H1 (cell line): ENCODE measurements at regions not wholly inside any gene's neighbourhood (a gene's known extent, or its start where the extent isn't known, plus 50 kb on each side); places are given as distances from the start of the nearest gene placed in this dataset.

ENCODE experiments used
- CTCF ChIA-PET: fragments of 300-600 bp; sonication (Branson Sonifier 250); formaldehyde crosslinking; loops from one replicate; lab custom pipeline; 2021; ENCODE audit not compliant: partially characterized antibody; lab: Charles Lee
- POLR2A ChIA-PET: fragments of 300-600 bp; sonication (Branson Sonifier 250); formaldehyde crosslinking; loops from one replicate; lab custom pipeline; 2021; ENCODE audit warnings: inconsistent platforms; ENCODE audit not compliant: partially characterized antibody; lab: Charles Lee
- DNase-seq, 2 experiments: peaks; one replicate each; pipeline versions ENCODE4 v3.0.0 to v3.0.0-alpha.2; 2010 to 2022; ENCODE audit warnings: low spot score in 2 of 2, low read depth in 1 of 2, mixed read lengths in 1 of 2
- FAIRE-seq: peaks from 2 replicates; lab custom pipeline; 2011; peaks lifted over from hg19 to GRCh38; lab: Jason Lieb, UNC
- H2AFZ ChIP-seq: 2 replicates; pipeline ENCODE4 v1.8.1; 2012; ENCODE audit warnings: low read length, inconsistent platforms
- H2AK5ac ChIP-seq: 2 replicates; pipeline ENCODE4 v1.6.1; 2013; ENCODE audit warnings: low read depth, low read length
- H2BK120ac ChIP-seq: replicated peaks from 2 replicates; pipeline ENCODE3; 2013; ENCODE audit warnings: low read depth, low read length, inconsistent platforms
- H2BK12ac ChIP-seq: 2 replicates; pipeline ENCODE4 v1.6.1; 2013; ENCODE audit warnings: low read depth, low read length
- H2BK15ac ChIP-seq: 2 replicates; pipeline ENCODE4 v1.6.1; 2013; ENCODE audit warnings: low read length
- H2BK20ac ChIP-seq: 2 replicates; pipeline ENCODE4 v1.6.1; 2013; ENCODE audit warnings: low read length
- H2BK5ac ChIP-seq: 2 replicates; pipeline ENCODE4 v1.6.1; 2013; ENCODE audit warnings: low read depth, low read length
- H3K14ac ChIP-seq: 2 replicates; pipeline ENCODE4 v1.6.1; 2013; ENCODE audit warnings: inconsistent platforms; ENCODE audit not compliant: insufficient read length
- H3K18ac ChIP-seq: 2 replicates; pipeline ENCODE4 v1.6.1; 2013; ENCODE audit warnings: low read length; ENCODE audit errors: extremely low read depth
- H3K23ac ChIP-seq: 2 replicates; pipeline ENCODE4 v1.6.1; 2013; ENCODE audit warnings: inconsistent platforms; ENCODE audit not compliant: insufficient read length
- H3K23me2 ChIP-seq: 2 replicates; pipeline ENCODE4 v1.6.1; 2013; ENCODE audit warnings: low read depth, low read length
- H3K27ac ChIP-seq: 2 replicates; pipeline ENCODE4 v1.6.1; 2011; ENCODE audit warnings: low read depth, low read length, inconsistent platforms
- H3K27me3 ChIP-seq, 4 experiments: replicated peaks in 1 of 4; 1 replicate in 1 of 4; 2 replicates in 3 of 4; pipeline versions ENCODE4 v1.6.1 to v1.8.1; 2011 to 2013; ENCODE audit warnings: low read length in 3 of 4, mild to moderate bottlenecking in 3 of 4, inconsistent platforms in 2 of 4, mixed read lengths in 2 of 4, moderate library complexity in 1 of 4; ENCODE audit not compliant: control insufficient read depth in 3 of 4, insufficient read depth in 3 of 4; ENCODE audit errors: extremely low read depth in 1 of 4
- H3K36me3 ChIP-seq, 4 experiments: 2 replicates each; pipeline versions ENCODE4 v1.6.1 to v1.8.1; 2011 to 2013; ENCODE audit warnings: mild to moderate bottlenecking in 4 of 4, low read length in 3 of 4, moderate library complexity in 2 of 4, control low read depth in 1 of 4, inconsistent platforms in 1 of 4; ENCODE audit not compliant: insufficient read depth in 4 of 4, control insufficient read depth in 2 of 4
- H3K4ac ChIP-seq: replicated peaks from 2 replicates; pipeline ENCODE3; 2013; ENCODE audit warnings: low read length, low read depth, mixed read lengths, inconsistent platforms; ENCODE audit not compliant: insufficient read length
- H3K4me1 ChIP-seq, 4 experiments: replicated peaks in 1 of 4; 1 replicate in 1 of 4; 2 replicates in 3 of 4; pipeline versions ENCODE4 v1.6.1 to v1.8.1; 2011 to 2013; ENCODE audit warnings: low read length in 3 of 4, inconsistent platforms in 2 of 4, mixed read lengths in 1 of 4; ENCODE audit not compliant: insufficient read depth in 4 of 4, control insufficient read depth in 3 of 4
- H3K4me2 ChIP-seq, 2 experiments: 2 replicates each; pipeline versions ENCODE4 v1.6.1 to v1.8.1; 2011 to 2013; ENCODE audit warnings: low read depth in 2 of 2, low read length in 2 of 2, control low read depth in 1 of 2, inconsistent platforms in 1 of 2, mild to moderate bottlenecking in 1 of 2; ENCODE audit not compliant: insufficient read depth in 1 of 2
- H3K4me3 ChIP-seq, 4 experiments: fragments of 200-600, 300-600 bp in 1 of 4; sonication (generic), shearing (Covaris generic), sonication (Bioruptor Twin) in 1 of 4; 2 replicates each; pipeline versions ENCODE4 v1.5.1 to v1.8.1; 2011 to 2016; ENCODE audit warnings: low read length in 4 of 4, low read depth in 3 of 4, control low read depth in 2 of 4, inconsistent platforms in 2 of 4, mild to moderate bottlenecking in 2 of 4, mixed read lengths in 1 of 4, moderate library complexity in 1 of 4; ENCODE audit not compliant: insufficient read depth in 2 of 4; ENCODE audit errors: extremely low read depth in 1 of 4
- H3K56ac ChIP-seq: replicated peaks from 2 replicates; pipeline ENCODE3; 2013; ENCODE audit warnings: low read depth, mild to moderate bottlenecking, mixed read lengths, low read length, inconsistent platforms; ENCODE audit not compliant: insufficient read length
- H3K79me1 ChIP-seq: 2 replicates; pipeline ENCODE4 v1.6.1; 2013; ENCODE audit warnings: low read depth, low read length, control low read depth
- H3K79me2 ChIP-seq, 2 experiments: 2 replicates each; pipeline versions ENCODE4 v1.6.1 to v1.8.1; 2012 to 2013; ENCODE audit warnings: low read length in 2 of 2, mild to moderate bottlenecking in 2 of 2, inconsistent platforms in 1 of 2; ENCODE audit not compliant: insufficient read depth in 2 of 2, control insufficient read depth in 1 of 2
- H3K9ac ChIP-seq, 4 experiments: replicated peaks in 1 of 4; 1 replicate in 1 of 4; 2 replicates in 3 of 4; pipeline versions ENCODE4 v1.6.1 to v1.8.1; 2011 to 2013; ENCODE audit warnings: low read depth in 3 of 4, low read length in 3 of 4, control low read depth in 2 of 4, mild to moderate bottlenecking in 2 of 4, moderate library complexity in 2 of 4, inconsistent platforms in 1 of 4; ENCODE audit errors: extremely low read depth in 1 of 4
- H3K9me3 ChIP-seq, 2 experiments: 2 replicates each; pipeline versions ENCODE4 v1.6.1 to v1.8.1; 2012 to 2013; ENCODE audit warnings: mild to moderate bottlenecking in 2 of 2, moderate library complexity in 2 of 2, control low read depth in 1 of 2, inconsistent platforms in 1 of 2, low read depth in 1 of 2, low read length in 1 of 2, mixed read lengths in 1 of 2; ENCODE audit not compliant: insufficient read depth in 2 of 2
- H4K20me1 ChIP-seq, 2 experiments: replicated peaks in 1 of 2; 2 replicates each; pipeline versions ENCODE3 to v1.8.1; 2011 to 2013; ENCODE audit warnings: inconsistent platforms in 2 of 2, low read length in 2 of 2, mild to moderate bottlenecking in 1 of 2; ENCODE audit not compliant: insufficient read depth in 2 of 2, control insufficient read depth in 1 of 2
- H4K5ac ChIP-seq: 2 replicates; pipeline ENCODE4 v1.6.1; 2013; ENCODE audit warnings: low read length, low read depth, mixed read lengths, inconsistent platforms; ENCODE audit not compliant: insufficient read length
- H4K8ac ChIP-seq: 2 replicates; pipeline ENCODE4 v1.8.0; 2013; ENCODE audit warnings: mild to moderate bottlenecking, moderate library complexity, low read length, inconsistent platforms; ENCODE audit not compliant: insufficient read depth; ENCODE audit errors: extremely low read depth
- H4K91ac ChIP-seq: replicated peaks from 2 replicates; pipeline ENCODE3; 2013; ENCODE audit warnings: low read length, mixed read lengths, inconsistent platforms; ENCODE audit not compliant: insufficient read length
- ASH2L ChIP-seq: fragments of 200-600, 300-600 bp; sonication (generic); IDR thresholded peaks from one replicate; pipeline ENCODE4 v1.7.1; 2017; ENCODE audit warnings: low read length
- ATF3 ChIP-seq: IDR thresholded peaks from 2 replicates; pipeline ENCODE4 v1.6.1; 2011; ENCODE audit warnings: low read depth, mild to moderate bottlenecking, low read length; ENCODE audit not compliant: insufficient read depth
- CTBP2 ChIP-seq: IDR thresholded peaks from 2 replicates; pipeline ENCODE4 v1.7.0; 2011; ENCODE audit warnings: borderline replicate concordance, mild to moderate bottlenecking, moderate library complexity, mixed read lengths, low read length; ENCODE audit not compliant: insufficient read depth, insufficient read length
- CTCF ChIP-seq, 3 experiments: IDR thresholded peaks; 1 replicate in 2 of 3; 2 replicates in 1 of 3; pipeline versions ENCODE4 v1.5.1 to v1.6.1; 2011; ENCODE audit warnings: low read length in 3 of 3, mild to moderate bottlenecking in 3 of 3, inconsistent platforms in 2 of 3, low read depth in 1 of 3, moderate library complexity in 1 of 3; ENCODE audit not compliant: insufficient read depth in 1 of 3; ENCODE audit errors: control extremely low read depth in 1 of 3
- HDAC2 ChIP-seq, 2 experiments: fragments of 300-600 bp in 1 of 2; sonication (generic) in 1 of 2; IDR thresholded peaks; 2 replicates each; pipeline ENCODE4 v1.6.1; 2011 to 2012; ENCODE audit warnings: low read depth in 2 of 2, low read length in 2 of 2, mild to moderate bottlenecking in 2 of 2, moderate library complexity in 2 of 2, borderline replicate concordance in 1 of 2, inconsistent platforms in 1 of 2
- HDAC6 ChIP-seq: IDR thresholded peaks from one replicate; pipeline ENCODE4 v1.7.1; 2012; ENCODE audit warnings: low read depth, mild to moderate bottlenecking, inconsistent platforms, low read length, moderate library complexity
- KDM1A ChIP-seq: fragments of 200-600, 300-600 bp; sonication (generic); IDR thresholded peaks from 2 replicates; pipeline ENCODE4 v1.7.1; 2016; ENCODE audit warnings: mild to moderate bottlenecking, low read length, borderline replicate concordance
- KDM5A ChIP-seq: fragments of 200-600 bp; IDR thresholded peaks from 2 replicates; pipeline ENCODE4 v1.7.1; 2012; ENCODE audit warnings: mild to moderate bottlenecking, low read length, inconsistent platforms, mixed read lengths
- RNF2 ChIP-seq: fragments of 200-900, 300-1000 bp; sonication (generic); IDR thresholded peaks from 2 replicates; pipeline ENCODE4 v1.7.1; 2016; ENCODE audit warnings: borderline replicate concordance, low read depth, mild to moderate bottlenecking, antibody characterized with exemption, low read length; ENCODE audit not compliant: poor library complexity, severe bottlenecking; ENCODE audit errors: missing control alignments
- TBP ChIP-seq: IDR thresholded peaks from 2 replicates; pipeline ENCODE4 v1.6.1; 2011; ENCODE audit warnings: low read depth, low read length, improper control_type of control experiment
- ZNF274 ChIP-seq: IDR thresholded peaks from 2 replicates; pipeline ENCODE4 v1.7.0; 2012; ENCODE audit warnings: low read length, borderline replicate concordance; ENCODE audit errors: extremely low read depth
- WGBS, 2 experiments: shearing (Covaris generic) in 1 of 2; methylation state at CpG; one replicate each; pipeline versions ENCODE4 v1.1.6 to v1.1.7; 2013 to 2015; ENCODE audit warnings: low lambda C conversion rate in 2 of 2, mixed read lengths in 2 of 2, inconsistent platforms in 1 of 2, low coverage in 1 of 2, missing lambda C conversion rate in 1 of 2; ENCODE audit not compliant: insufficient replicate concordance in 2 of 2, insufficient coverage in 1 of 2, insufficient read length in 1 of 2; ENCODE audit errors: extremely low coverage in 1 of 2, missing lambda C conversion rate in 1 of 2; 5-methylcytosine and 5-hydroxymethylcytosine counted together

- no peak overlapping the region for H4K5ac ChIP-seq
- CTCF ChIA-PET = no interaction called here
- H3K14ac ChIP-seq = no peak overlapping the region
- no peaks in the 10 kb centered on the region for H4K20me1 ChIP-seq
- H3K56ac ChIP-seq = no peak overlapping the region
- no peak for FAIRE-seq
- WGBS, 2 experiments = 86% methylated on average over 1 of the region's 1 CpG; no CpG with 5 or more reads in 1 of the 2 experiments
- H3K27me3 ChIP-seq = no peaks in the 10 kb centered on the region
- no peaks in the 10 kb centered on the region for H3K9me3 ChIP-seq
- no peaks in the 10 kb centered on the region for H3K79me1 ChIP-seq
- no peak overlapping the region for H2AFZ ChIP-seq
- H2BK15ac ChIP-seq = no peak overlapping the region
- H3K9ac ChIP-seq = no peak overlapping the region
- no peak overlapping the region for H2AK5ac ChIP-seq
- H3K18ac ChIP-seq = no peak overlapping the region
- no peak overlapping the region for H2BK12ac ChIP-seq
- H2BK20ac ChIP-seq = no peak overlapping the region
- no peaks in the 10 kb centered on the region for H3K36me3 ChIP-seq
- H3K23me2 ChIP-seq = no peaks in the 10 kb centered on the region
- no peak overlapping the region for H3K27ac ChIP-seq
- no peak for DNase-seq
- no peaks in the 10 kb centered on the region for H3K4me1 ChIP-seq
- H3K4me3 ChIP-seq = no peak overlapping the region
- no peak overlapping the region for H4K8ac ChIP-seq
- no peak overlapping the region for H3K4me2 ChIP-seq
- H3K23ac ChIP-seq = no peak overlapping the region
- H4K91ac ChIP-seq = no peak overlapping the region
- H2BK120ac ChIP-seq = no peak overlapping the region
- H3K4ac ChIP-seq = no peak overlapping the region
- POLR2A ChIA-PET = no interaction called here
- no peak overlapping the region for H2BK5ac ChIP-seq
- H3K79me2 ChIP-seq = no peaks in the 10 kb centered on the region
- TF ChIP-seq ZNF274 (no peak), KDM1A (no peak), HDAC6 (no peak), RNF2 (no peak), KDM5A (no peak), ASH2L (no peak), TBP (no peak), CTCF (IDR thresholded peaks at IDR 0.05; ENCODE audit: control extremely low read depth in 1 of 3, insufficient read depth in 1 of 3, low read depth in 1 of 3, low read length in 3 of 3) (no peak), CTBP2 (no peak), ATF3 (no peak), HDAC2 (IDR thresholded peaks at IDR 0.05; ENCODE audit: borderline replicate concordance in 1 of 2, low read depth in 2 of 2, low read length in 2 of 2) (no peak)
Measured at GRCh38 chr21:28110074-28110473, 882.6 kb downstream of the LTN1 start.
